ENCODE measurements at regions not wholly inside any gene's neighbourhood (a gene's known extent, or its start where the extent isn't known, plus 50 kb on each side); places are given as distances from the start of the nearest gene placed in this dataset.

DNA sequence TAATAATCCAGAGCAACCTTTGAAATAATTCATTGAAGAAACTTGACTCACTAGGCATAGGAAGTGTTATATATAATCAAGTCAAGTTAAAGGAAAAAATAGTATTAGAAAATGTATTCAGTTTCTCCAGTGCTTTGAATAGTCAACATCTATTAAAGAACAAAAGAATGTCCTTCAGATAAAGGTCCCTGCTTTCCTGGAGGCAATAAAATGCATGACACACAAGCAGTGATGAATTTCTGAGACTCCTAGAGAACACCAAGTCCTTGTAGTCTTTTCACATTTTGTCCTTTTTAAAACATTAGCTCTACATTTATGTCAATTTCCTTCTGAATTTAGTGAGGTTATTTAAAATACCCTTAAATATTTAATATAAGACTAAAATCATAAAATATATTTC is 695.5 kb downstream of the EPHA3 start:
- TF ChIP-seq SIN3A (IDR thresholded peaks at IDR 0.05; ENCODE audit: borderline replicate concordance in 2 of 2, control insufficient read depth in 1 of 2, low read depth in 2 of 2, low read length in 2 of 2) (no peak), MAFK (IDR thresholded peaks at IDR 0.05; ENCODE audit: low read length) (no peak), THRAP3 (IDR thresholded peaks at IDR 0.05; ENCODE audit: borderline replicate concordance) (no peak), SPI1 (IDR thresholded peaks at IDR 0.05; ENCODE audit: borderline replicate concordance, low read depth, low read length) (no peak), KLF16 (IDR thresholded peaks at IDR 0.05) (no peak), EZH2 (IDR thresholded peaks at IDR 0.05; ENCODE audit: borderline replicate concordance, low read depth, low read length) (no peak)
